Epithelial cell of esophagus (primary cell): ENCODE measurements at regions not wholly inside any gene's neighbourhood (a gene's known extent, or its start where the extent isn't known, plus 50 kb on each side); places are given as distances from the start of the nearest gene placed in this dataset.
A peak's percentile ranks its signal among the peaks of the same experiment; 100 is the strongest.
"Not testable (repeated sequence)": the region's sequence is repeated elsewhere in the genome, so short reads cannot be mapped to it uniquely, and the experiment has no call there.

ENCODE experiments used
- DNase-seq: peaks from one replicate; pipeline ENCODE4 v3.0.0; 2010; ENCODE audit warnings: low read depth
- H3K4me3 ChIP-seq: 2 replicates; pipeline ENCODE4 v1.5.1; 2011; ENCODE audit warnings: mild to moderate bottlenecking, low read length, control low read depth
- TF ChIP-seq, protein P1 (sequence below): IDR thresholded peaks from 2 replicates; pipeline ENCODE4 v1.5.1; 2011; ENCODE audit warnings: low read depth, mild to moderate bottlenecking, low read length, control low read depth, inconsistent platforms; ENCODE audit not compliant: insufficient read depth; ENCODE audit errors: missing control alignments

DNA sequence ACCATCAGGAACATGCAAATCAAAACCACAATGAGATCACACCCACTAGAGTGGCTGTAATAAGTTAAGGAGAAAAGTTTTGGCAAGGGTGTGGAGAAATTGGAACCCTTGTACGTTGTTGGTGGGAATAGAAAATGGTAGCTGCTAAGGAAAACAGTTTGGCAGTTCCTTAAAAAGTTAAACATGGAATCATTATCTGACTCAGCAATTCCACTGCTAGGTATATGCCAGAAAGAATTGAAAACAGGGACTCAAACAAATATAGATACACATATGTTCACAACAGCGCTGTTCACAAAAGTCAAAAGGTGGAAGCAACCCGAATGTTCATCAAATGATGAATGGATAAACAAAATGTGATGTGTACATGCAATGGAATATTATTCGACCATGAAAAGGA is 138.8 kb upstream of the ATP2B2 start:
- TF ChIP-seq, protein P1, sequence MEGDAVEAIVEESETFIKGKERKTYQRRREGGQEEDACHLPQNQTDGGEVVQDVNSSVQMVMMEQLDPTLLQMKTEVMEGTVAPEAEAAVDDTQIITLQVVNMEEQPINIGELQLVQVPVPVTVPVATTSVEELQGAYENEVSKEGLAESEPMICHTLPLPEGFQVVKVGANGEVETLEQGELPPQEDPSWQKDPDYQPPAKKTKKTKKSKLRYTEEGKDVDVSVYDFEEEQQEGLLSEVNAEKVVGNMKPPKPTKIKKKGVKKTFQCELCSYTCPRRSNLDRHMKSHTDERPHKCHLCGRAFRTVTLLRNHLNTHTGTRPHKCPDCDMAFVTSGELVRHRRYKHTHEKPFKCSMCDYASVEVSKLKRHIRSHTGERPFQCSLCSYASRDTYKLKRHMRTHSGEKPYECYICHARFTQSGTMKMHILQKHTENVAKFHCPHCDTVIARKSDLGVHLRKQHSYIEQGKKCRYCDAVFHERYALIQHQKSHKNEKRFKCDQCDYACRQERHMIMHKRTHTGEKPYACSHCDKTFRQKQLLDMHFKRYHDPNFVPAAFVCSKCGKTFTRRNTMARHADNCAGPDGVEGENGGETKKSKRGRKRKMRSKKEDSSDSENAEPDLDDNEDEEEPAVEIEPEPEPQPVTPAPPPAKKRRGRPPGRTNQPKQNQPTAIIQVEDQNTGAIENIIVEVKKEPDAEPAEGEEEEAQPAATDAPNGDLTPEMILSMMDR = no peak
- no peak for DNase-seq
- H3K4me3 ChIP-seq = no peak overlapping the region

DNA sequence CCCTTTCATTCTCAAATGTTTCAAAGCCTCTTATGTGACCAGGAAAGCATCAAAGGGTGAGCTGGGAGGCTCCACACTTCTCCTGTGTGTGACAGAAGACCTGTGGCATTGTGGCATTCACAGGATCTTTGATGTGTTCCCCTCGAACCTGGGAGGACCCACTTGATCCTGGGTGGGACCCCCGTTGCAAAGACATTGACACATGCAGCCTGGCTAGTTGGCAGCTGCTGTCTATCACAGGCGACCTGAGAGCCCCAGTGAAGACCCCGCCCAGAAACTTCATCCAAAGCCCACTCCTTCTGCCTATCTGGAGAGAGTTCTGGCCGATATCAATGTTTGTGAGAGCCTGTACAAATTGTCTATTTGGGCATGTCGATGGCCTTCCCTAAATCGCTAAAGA is 140.4 kb upstream of the ATP2B2 start:
- TF ChIP-seq, protein P1 = no peak
- DNase-seq = no peak
- no peak overlapping the region for H3K4me3 ChIP-seq

- H3K4me3 ChIP-seq = no peak overlapping the region
- TF ChIP-seq, protein P1 = no peak
- DNase-seq = no peak
Observed at GRCh38 chr3:10646531-10647335, 141.3 kb upstream of the ATP2B2 start.

GRCh38 chr3:10647376-10647775 is 142.0 kb upstream of the ATP2B2 start:
- DNase-seq = no peak
- TF ChIP-seq, protein P1 = no peak
- H3K4me3 ChIP-seq = no peak overlapping the region

DNA sequence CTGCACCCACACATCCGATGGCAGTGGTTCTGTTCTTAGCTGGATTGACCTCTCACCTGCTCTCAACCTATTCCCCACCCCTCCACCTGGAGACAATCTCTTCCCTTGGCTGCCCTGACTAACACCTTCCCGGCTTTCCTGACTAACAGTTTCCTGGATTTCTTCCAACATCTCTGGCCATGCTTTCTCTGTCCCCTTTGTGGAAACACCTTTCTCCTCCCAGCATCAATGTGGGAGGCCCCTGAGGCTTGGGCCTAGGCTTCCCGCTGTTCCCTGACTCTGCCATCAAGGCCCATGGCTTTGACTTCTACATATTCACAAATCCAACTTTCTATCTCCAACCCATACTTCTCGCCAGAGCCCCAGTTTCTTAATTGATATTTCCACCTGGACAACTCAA is 142.8 kb upstream of the ATP2B2 start:
- no peak overlapping the region for H3K4me3 ChIP-seq
- TF ChIP-seq, protein P1 = no peak
- DNase-seq = peak; percentile 21

GRCh38 chr3:10649463-10649862 is 144.1 kb upstream of the ATP2B2 start:
- not testable (repeated sequence) for H3K4me3 ChIP-seq, DNase-seq

DNA sequence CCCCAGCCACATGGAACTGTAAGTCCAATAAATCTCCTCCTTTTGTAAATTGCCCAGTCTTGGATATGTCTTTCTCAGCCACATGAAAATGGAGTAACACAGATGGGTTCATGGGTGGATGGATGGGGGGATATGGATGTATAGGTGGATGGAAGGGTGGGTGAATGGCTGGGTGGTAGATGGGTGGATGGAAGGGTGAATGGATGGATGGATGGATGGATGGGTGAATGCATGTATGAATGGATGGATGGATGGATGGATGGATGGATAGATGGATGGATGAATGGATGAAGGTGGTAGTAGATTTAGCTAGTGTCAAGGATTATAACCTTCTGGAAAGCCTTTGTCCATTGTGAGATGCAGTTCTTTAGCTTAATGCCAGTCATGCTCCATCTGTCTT is 146.1 kb upstream of the ATP2B2 start:
- TF ChIP-seq, protein P1 = no peak
- DNase-seq = no peak
- no peak overlapping the region for H3K4me3 ChIP-seq
